Ishikawa (cell line): ENCODE measurements at regions not wholly inside any gene's neighbourhood (a gene's known extent, or its start where the extent isn't known, plus 50 kb on each side); places are given as distances from the start of the nearest gene placed in this dataset.

Experiments
- CEBPB ChIP-seq: IDR thresholded peaks from 2 replicates; pipeline ENCODE4 v1.6.1; 2012
- CREB1 ChIP-seq: IDR thresholded peaks from 2 replicates; pipeline ENCODE4 v1.6.1; 2012; ENCODE audit warnings: low read depth
- EGR1 ChIP-seq: IDR thresholded peaks from 2 replicates; pipeline ENCODE4 v1.6.1; 2012
- EP300 ChIP-seq: IDR thresholded peaks from 2 replicates; pipeline ENCODE4 v1.6.1; 2012; ENCODE audit warnings: borderline replicate concordance
- FOXM1 ChIP-seq: IDR thresholded peaks from 2 replicates; pipeline ENCODE4 v1.6.1; 2012; ENCODE audit warnings: low read depth, borderline replicate concordance
- MAX ChIP-seq: IDR thresholded peaks from 2 replicates; pipeline ENCODE4 v1.6.1; 2012
- NFIC ChIP-seq: IDR thresholded peaks from 2 replicates; pipeline ENCODE4 v1.6.1; 2012
- RAD21 ChIP-seq: IDR thresholded peaks from 2 replicates; pipeline ENCODE4 v1.6.1; 2012; ENCODE audit warnings: low read depth
- REST ChIP-seq: IDR thresholded peaks from 2 replicates; pipeline ENCODE4 v1.6.1; 2012; ENCODE audit warnings: low read depth, mild to moderate bottlenecking
- TAF1 ChIP-seq: IDR thresholded peaks from 2 replicates; pipeline ENCODE4 v1.6.1; 2012; ENCODE audit warnings: low read depth, mild to moderate bottlenecking
- TCF12 ChIP-seq: IDR thresholded peaks from 2 replicates; pipeline ENCODE4 v1.6.1; 2012; ENCODE audit warnings: low read depth
- TEAD4 ChIP-seq: IDR thresholded peaks from 2 replicates; pipeline ENCODE4 v1.6.1; 2012
- USF1 ChIP-seq: IDR thresholded peaks from 2 replicates; pipeline ENCODE4 v1.6.1; 2012
- YY1 ChIP-seq: IDR thresholded peaks from 2 replicates; pipeline ENCODE4 v1.6.1; 2012; ENCODE audit warnings: low read depth
- ZBTB7A ChIP-seq: IDR thresholded peaks from 2 replicates; pipeline ENCODE4 v1.6.1; 2012; ENCODE audit warnings: low read depth

- no peak for TF ChIP-seq CREB1
- no peak for TF ChIP-seq FOXM1
- TF ChIP-seq USF1 = no peak
- TF ChIP-seq TEAD4 = no peak
- no peak for TF ChIP-seq RAD21
Measured at GRCh38 chr6:140821196-140821595, 1311.5 kb upstream of the GJE1 start.

- no peak for TF ChIP-seq TCF12
- no peak for TF ChIP-seq EP300
- TF ChIP-seq FOXM1 = no peak
- TF ChIP-seq NFIC = no peak
- no peak for TF ChIP-seq CEBPB
- TF ChIP-seq EGR1 = no peak
- no peak for TF ChIP-seq TAF1
- no peak for TF ChIP-seq USF1
Measured at GRCh38 chr6:140817176-140817575, 1315.5 kb upstream of the GJE1 start.

- TF ChIP-seq EP300 (no peak), CREB1 (no peak), TCF12 (no peak), USF1 (no peak), ZBTB7A (no peak), RAD21 (no peak), CEBPB (no peak), YY1 (no peak), REST (no peak), FOXM1 (no peak), MAX (no peak), TAF1 (no peak), NFIC (no peak), TEAD4 (no peak), EGR1 (no peak)
Measured at GRCh38 chr6:140816681-140817080, 1316.0 kb upstream of the GJE1 start.

GRCh38 chr6:140812636-140813035 lies 1320.1 kb upstream of the GJE1 start:
- TF ChIP-seq REST (no peak), NFIC (no peak), CEBPB (no peak), MAX (no peak), RAD21 (no peak), TCF12 (no peak), FOXM1 (no peak), YY1 (no peak), USF1 (no peak), TEAD4 (no peak), EGR1 (no peak), TAF1 (no peak), CREB1 (no peak), EP300 (no peak)

GRCh38 chr6:140811642-140812041 lies 1321.1 kb upstream of the GJE1 start:
- TF ChIP-seq MAX (no peak), REST (no peak), EGR1 (no peak), YY1 (no peak), RAD21 (no peak), TEAD4 (no peak), FOXM1 (no peak), TAF1 (no peak)
